ENCODE measurements at regions not wholly inside any gene's neighbourhood (a gene's known extent, or its start where the extent isn't known, plus 50 kb on each side); places are given as distances from the start of the nearest gene placed in this dataset.

DNA sequence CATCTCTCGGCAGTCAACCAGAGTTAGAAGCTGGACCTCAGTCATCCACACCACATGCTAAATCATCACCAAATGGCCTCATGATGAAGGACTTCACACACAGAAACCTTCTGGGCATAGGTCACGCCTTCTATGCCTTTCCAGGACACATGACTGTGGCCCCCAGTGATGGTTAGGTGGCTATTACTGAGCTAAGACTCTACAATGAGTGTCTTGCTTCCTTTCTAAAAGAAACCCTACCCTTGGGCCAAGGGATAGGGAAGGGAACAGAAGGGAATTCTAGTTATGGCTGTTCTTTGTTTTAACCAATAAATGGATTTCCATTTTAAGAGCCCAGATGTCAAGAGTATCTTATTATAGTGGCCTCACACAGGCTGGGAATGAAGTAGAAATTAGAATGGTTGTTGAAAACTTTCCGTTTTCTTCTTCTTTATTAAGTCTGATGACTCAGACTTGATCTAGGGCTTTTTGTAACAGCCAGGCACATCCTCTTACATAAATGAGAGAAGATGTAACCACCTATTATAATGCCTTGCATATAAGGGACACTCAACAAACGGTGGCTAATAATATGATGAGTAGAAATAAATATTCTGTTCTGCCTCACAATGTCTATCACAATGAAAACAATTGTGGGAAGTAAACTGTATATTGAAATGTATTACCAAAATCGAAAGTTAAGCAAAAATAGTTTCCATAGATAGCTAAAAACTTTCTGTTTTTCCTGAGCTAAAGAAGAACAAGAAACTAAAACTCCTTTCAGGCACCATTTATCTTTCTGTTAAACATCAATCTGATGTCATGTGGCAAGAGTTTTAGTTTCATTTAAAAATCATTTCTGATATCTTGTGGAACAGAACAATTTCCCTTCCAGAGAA, 62.5 kb upstream of the TOMM7 start:
- TF ChIP-seq, protein P1, sequence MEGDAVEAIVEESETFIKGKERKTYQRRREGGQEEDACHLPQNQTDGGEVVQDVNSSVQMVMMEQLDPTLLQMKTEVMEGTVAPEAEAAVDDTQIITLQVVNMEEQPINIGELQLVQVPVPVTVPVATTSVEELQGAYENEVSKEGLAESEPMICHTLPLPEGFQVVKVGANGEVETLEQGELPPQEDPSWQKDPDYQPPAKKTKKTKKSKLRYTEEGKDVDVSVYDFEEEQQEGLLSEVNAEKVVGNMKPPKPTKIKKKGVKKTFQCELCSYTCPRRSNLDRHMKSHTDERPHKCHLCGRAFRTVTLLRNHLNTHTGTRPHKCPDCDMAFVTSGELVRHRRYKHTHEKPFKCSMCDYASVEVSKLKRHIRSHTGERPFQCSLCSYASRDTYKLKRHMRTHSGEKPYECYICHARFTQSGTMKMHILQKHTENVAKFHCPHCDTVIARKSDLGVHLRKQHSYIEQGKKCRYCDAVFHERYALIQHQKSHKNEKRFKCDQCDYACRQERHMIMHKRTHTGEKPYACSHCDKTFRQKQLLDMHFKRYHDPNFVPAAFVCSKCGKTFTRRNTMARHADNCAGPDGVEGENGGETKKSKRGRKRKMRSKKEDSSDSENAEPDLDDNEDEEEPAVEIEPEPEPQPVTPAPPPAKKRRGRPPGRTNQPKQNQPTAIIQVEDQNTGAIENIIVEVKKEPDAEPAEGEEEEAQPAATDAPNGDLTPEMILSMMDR (conservative IDR thresholded peaks at IDR 0.05; ENCODE audit: low read depth, low read length) = no peak
- TF ChIP-seq EZH2 (IDR thresholded peaks at IDR 0.05; ENCODE audit: low read length, unreplicated experiment) = no peak

All from PC-3 (cell line).